ENCODE measurements at regions not wholly inside any gene's neighbourhood (a gene's known extent, or its start where the extent isn't known, plus 50 kb on each side); places are given as distances from the start of the nearest gene placed in this dataset.

DNA sequence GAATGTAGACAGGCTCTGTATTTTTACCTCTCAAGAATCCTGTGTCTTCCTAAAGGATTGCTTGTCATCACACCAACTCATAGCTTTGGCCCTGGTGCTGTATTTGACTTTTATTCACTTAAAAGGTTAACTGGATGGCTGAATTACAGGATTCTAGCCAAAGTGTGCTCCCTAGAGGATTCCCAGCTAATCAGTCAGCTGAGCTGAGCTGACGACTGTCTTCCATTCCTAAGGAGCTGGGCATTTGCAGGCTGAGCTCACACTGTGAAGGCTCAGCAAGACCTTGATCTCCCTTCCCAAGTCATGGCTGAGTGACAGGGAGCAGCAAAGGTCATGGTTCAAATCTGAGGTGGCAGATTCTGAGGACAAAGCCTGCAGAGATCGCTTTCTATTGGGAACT lies 59.0 kb upstream of the PALM2AKAP2 start:
- TF ChIP-seq POLR2AphosphoS5 (IDR thresholded peaks at IDR 0.05; ENCODE audit: borderline replicate concordance, low read depth, low read length) (no peak), EZH2 (IDR thresholded peaks at IDR 0.05) (no peak)

All from SK-N-MC (cell line).